CD8-positive, alpha-beta memory T cell (primary cell): ENCODE measurements at regions not wholly inside any gene's neighbourhood (a gene's known extent, or its start where the extent isn't known, plus 50 kb on each side); places are given as distances from the start of the nearest gene placed in this dataset.
"Not testable (repeated sequence)": the region's sequence is repeated elsewhere in the genome, so short reads cannot be mapped to it uniquely, and the experiment has no call there.

Source experiments
- CTCF ChIA-PET: fragments of 350-600 bp; sonication (Branson Sonifier 250); formaldehyde crosslinking; loops from one replicate; lab custom pipeline; 2021; ENCODE audit warnings: antibody characterized with exemption; lab: Charles Lee
- POLR2A ChIA-PET: fragments of 350-600 bp; sonication (Branson Sonifier 250); formaldehyde crosslinking; loops from one replicate; lab custom pipeline; 2021; ENCODE audit warnings: antibody characterized with exemption; lab: Charles Lee
- DNase-seq, 5 donors: peaks; one replicate each; pipeline versions ENCODE4 v3.0.0 to v3.0.0-alpha.2; 2020 to 2022; ENCODE audit warnings: mixed read lengths in 1 of 5
- H3K27ac ChIP-seq: one replicate; pipeline ENCODE4 v1.7.0; 2013; ENCODE audit warnings: low read depth, mild to moderate bottlenecking, low read length, moderate library complexity
- H3K27me3 ChIP-seq: 2 replicates; pipeline ENCODE4 v1.7.0; 2013; ENCODE audit warnings: low read length, mild to moderate bottlenecking; ENCODE audit not compliant: insufficient read depth, poor library complexity, severe bottlenecking
- H3K36me3 ChIP-seq: 2 replicates; pipeline ENCODE4 v1.7.0; 2013; ENCODE audit warnings: mild to moderate bottlenecking, low read length, moderate library complexity; ENCODE audit not compliant: insufficient read depth
- H3K4me1 ChIP-seq: 2 replicates; pipeline ENCODE4 v1.7.0; 2013; ENCODE audit warnings: mild to moderate bottlenecking, low read length, moderate library complexity; ENCODE audit not compliant: insufficient read depth
- H3K4me3 ChIP-seq: 2 replicates; pipeline ENCODE4 v1.7.0; 2013; ENCODE audit warnings: mild to moderate bottlenecking, low read length
- H3K9me3 ChIP-seq: 2 replicates; pipeline ENCODE4 v1.7.0; 2013; ENCODE audit warnings: mild to moderate bottlenecking, low read length
- H3K27ac Mint-ChIP-seq, 8 donors: one replicate each; pipeline ENCODE4 v1.8.0; 2020 to 2021; ENCODE audit warnings: mixed read lengths in 8 of 8, mild to moderate bottlenecking in 6 of 8, inconsistent platforms in 3 of 8, moderate library complexity in 3 of 8
- H3K27me3 Mint-ChIP-seq, 2 donors: one replicate each; pipeline ENCODE4 v1.8.0; 2020 to 2021; ENCODE audit warnings: mixed read lengths in 2 of 2, mild to moderate bottlenecking in 1 of 2, moderate library complexity in 1 of 2
- H3K36me3 Mint-ChIP-seq, 3 donors: one replicate each; pipeline ENCODE4 v1.8.0; 2020 to 2021; ENCODE audit warnings: mixed read lengths in 3 of 3, inconsistent platforms in 1 of 3, mild to moderate bottlenecking in 1 of 3
- H3K4me1 Mint-ChIP-seq, 3 donors: one replicate each; pipeline ENCODE4 v1.8.0; 2020 to 2021; ENCODE audit warnings: mixed read lengths in 3 of 3, inconsistent platforms in 1 of 3, mild to moderate bottlenecking in 1 of 3
- H3K4me3 Mint-ChIP-seq, 7 donors: one replicate each; pipeline ENCODE4 v1.8.0; 2020 to 2021; ENCODE audit warnings: mixed read lengths in 7 of 7, mild to moderate bottlenecking in 6 of 7, moderate library complexity in 4 of 7, inconsistent platforms in 2 of 7
- H3K9me3 Mint-ChIP-seq, 5 donors: one replicate each; pipeline ENCODE4 v1.8.0; 2020 to 2022; ENCODE audit warnings: mixed read lengths in 5 of 5, mild to moderate bottlenecking in 3 of 5, moderate library complexity in 2 of 5, inconsistent platforms in 1 of 5

DNA sequence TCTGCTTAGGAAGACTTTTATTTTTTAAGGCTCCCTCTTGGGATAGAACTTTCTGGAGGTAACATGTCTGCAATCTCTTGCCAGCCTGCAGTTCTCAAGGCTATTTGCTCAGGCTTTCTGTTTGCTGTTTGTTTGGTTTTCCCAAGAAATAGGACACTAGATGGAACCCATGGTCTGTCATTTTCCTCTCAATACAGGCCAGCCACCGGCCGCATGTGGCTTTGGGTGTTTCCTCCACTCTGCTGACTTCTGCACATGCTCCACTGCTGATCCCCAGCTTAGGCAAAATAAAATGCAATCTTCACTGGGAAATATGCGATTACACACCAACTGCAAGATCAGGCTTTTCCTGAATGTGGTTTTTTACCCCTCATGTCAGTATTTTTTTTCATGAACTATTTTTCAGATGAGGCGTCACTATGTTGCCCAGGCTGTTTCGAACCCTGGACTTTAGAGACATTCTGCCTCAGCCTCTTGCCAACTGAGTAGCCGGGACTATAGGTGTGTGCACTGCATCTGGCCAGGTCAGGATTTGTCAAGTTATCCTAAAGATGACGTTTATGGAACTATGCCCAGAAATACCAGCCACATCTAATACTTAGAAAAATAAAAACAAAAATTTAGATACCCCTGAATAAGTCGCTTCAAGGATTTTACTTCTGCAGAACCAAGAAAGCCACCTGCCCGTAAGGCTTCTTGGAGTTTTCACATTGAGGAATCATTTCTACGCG is 94.3 kb upstream of the PABPC3 start:
- no peak overlapping the region for H3K27ac Mint-ChIP-seq
- ChIA-PET CTCF (interaction anchor here (1.5 kb wide), 1 partner anchor 12 kb away, joined by 3 read pairs; no protein-coding TSS in a partner anchor), POLR2A (no interaction called here)

GRCh38 chr13:25002311-25002710 is 93.6 kb upstream of the PABPC3 start:
- H3K9me3 ChIP-seq, H3K4me3 ChIP-seq, H3K4me3 Mint-ChIP-seq, H3K36me3 Mint-ChIP-seq, H3K4me1 Mint-ChIP-seq, H3K27ac ChIP-seq, H3K9me3 Mint-ChIP-seq, H3K36me3 ChIP-seq, H3K27ac Mint-ChIP-seq, H3K27me3 ChIP-seq, DNase-seq, H3K4me1 ChIP-seq, POLR2A ChIA-PET: not testable (repeated sequence)
- H3K27me3 Mint-ChIP-seq = peaks cover 30 to 44% of the 10 kb centered on the region in 2 donors
- CTCF ChIA-PET = interaction anchor here (1.5 kb wide), 1 partner anchor 11 kb away, joined by 3 read pairs; no protein-coding TSS in a partner anchor

More for the DNA sequence above, 94.3 kb upstream of the PABPC3 start:
- H3K36me3 Mint-ChIP-seq = no peaks in the 10 kb centered on the region
- no peaks in the 10 kb centered on the region for H3K27me3 ChIP-seq
- H3K4me3 ChIP-seq = no peak overlapping the region
- H3K9me3 Mint-ChIP-seq = no peaks in the 10 kb centered on the region
- H3K27me3 Mint-ChIP-seq = peaks cover 31 to 44% of the 10 kb centered on the region in 2 donors
- H3K36me3 ChIP-seq = no peaks in the 10 kb centered on the region
- H3K4me1 ChIP-seq = no peaks in the 10 kb centered on the region
- H3K4me3 Mint-ChIP-seq = no peak overlapping the region
- no peak for DNase-seq
- peaks cover 3 to 5% (median 3%) of the 10 kb centered on the region in 3 donors for H3K4me1 Mint-ChIP-seq
- H3K9me3 ChIP-seq = no peaks in the 10 kb centered on the region
- no peak overlapping the region for H3K27ac ChIP-seq

- H3K4me3 Mint-ChIP-seq, POLR2A ChIA-PET, H3K4me1 ChIP-seq, H3K27ac ChIP-seq, H3K9me3 Mint-ChIP-seq, H3K27ac Mint-ChIP-seq, H3K4me3 ChIP-seq, H3K4me1 Mint-ChIP-seq, H3K27me3 ChIP-seq, DNase-seq, H3K36me3 Mint-ChIP-seq, H3K9me3 ChIP-seq, H3K36me3 ChIP-seq: not testable (repeated sequence)
- CTCF ChIA-PET = interaction anchor here (2.5 kb wide), 1 partner anchor 9 kb away, joined by 12 read pairs; no protein-coding TSS in a partner anchor
- H3K27me3 Mint-ChIP-seq = peaks cover 37 to 39% of the 10 kb centered on the region in 2 donors
Measured at GRCh38 chr13:25004489-25004888, 91.4 kb upstream of the PABPC3 start.

GRCh38 chr13:25005050-25005497 is 90.9 kb upstream of the PABPC3 start:
- H3K27ac Mint-ChIP-seq, H3K36me3 Mint-ChIP-seq, H3K27me3 ChIP-seq, DNase-seq, H3K27ac ChIP-seq, H3K9me3 ChIP-seq, H3K4me1 Mint-ChIP-seq, H3K9me3 Mint-ChIP-seq, POLR2A ChIA-PET, H3K4me3 ChIP-seq, H3K4me1 ChIP-seq, H3K36me3 ChIP-seq: not testable (repeated sequence)
- Mint-ChIP-seq H3K4me3 (peak overlapping the region in 2 of 7 donors; percentile 5 to 39), H3K27me3 (peaks cover 36% of the 10 kb centered on the region in 2 donors)
- CTCF ChIA-PET = interaction anchor here (1.2 to 2.5 kb wide), 2 partner anchors 9 kb away, joined by 4 to 12 read pairs; no protein-coding TSS in a partner anchor

DNA sequence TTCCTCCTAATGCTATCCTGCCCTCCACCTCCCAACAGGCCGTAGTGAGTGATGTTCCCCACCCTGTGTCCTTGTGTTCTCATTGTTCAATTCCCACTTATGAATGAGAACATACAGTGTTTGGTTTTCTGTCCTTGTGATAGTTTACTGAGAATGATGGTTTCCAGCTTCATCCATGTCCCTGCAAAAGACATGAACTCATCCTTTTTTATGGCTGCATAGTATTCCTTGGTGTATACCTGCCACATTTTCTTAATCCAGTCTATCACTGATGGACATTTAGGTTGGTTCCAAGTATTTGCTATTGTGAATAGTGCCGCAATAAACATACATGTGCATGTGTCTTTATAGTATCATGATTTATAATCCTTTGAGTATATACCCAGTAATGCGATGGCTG is 88.5 kb upstream of the PABPC3 start:
- DNase-seq, H3K9me3 Mint-ChIP-seq, H3K9me3 ChIP-seq, H3K36me3 Mint-ChIP-seq, H3K4me3 ChIP-seq, CTCF ChIA-PET, H3K4me3 Mint-ChIP-seq, H3K36me3 ChIP-seq, H3K27me3 ChIP-seq, H3K4me1 ChIP-seq, H3K27ac Mint-ChIP-seq, H3K27ac ChIP-seq, POLR2A ChIA-PET, H3K4me1 Mint-ChIP-seq: not testable (repeated sequence)
- peaks cover 31 to 33% of the 10 kb centered on the region in 2 donors for H3K27me3 Mint-ChIP-seq

DNA sequence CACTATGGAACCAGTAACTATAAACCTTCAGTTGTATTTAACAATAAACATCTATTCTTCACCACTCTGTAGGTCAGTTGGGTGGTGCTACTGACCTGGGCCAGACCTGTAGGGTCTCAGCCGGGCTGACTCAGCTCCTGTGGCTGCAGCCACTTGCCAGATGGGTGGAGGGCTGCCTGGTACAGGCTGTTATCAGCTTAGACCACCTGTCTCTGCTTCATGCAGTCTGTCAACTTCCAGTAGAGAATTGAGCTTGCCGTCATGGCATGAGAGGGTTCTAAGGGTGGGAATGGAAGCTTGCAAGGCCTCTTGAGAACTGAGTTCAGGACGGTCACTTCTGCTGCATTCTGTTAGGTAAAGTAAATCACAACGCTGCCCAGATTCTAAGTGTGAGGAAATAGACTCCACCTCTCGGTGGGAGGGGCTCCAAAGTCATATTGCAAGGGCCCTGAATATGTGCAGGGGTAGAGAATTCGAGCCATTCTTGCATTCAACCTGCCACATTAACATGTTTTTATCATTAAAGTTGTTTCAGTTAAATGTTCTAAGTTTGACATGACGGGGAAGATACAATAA is 81.5 kb upstream of the PABPC3 start:
- peaks cover 29 to 55% of the 10 kb centered on the region in 2 donors for H3K27me3 Mint-ChIP-seq
- H3K4me3 ChIP-seq, H3K36me3 Mint-ChIP-seq, H3K27me3 ChIP-seq, H3K9me3 ChIP-seq, H3K4me1 Mint-ChIP-seq, H3K36me3 ChIP-seq, H3K27ac ChIP-seq, H3K4me3 Mint-ChIP-seq, POLR2A ChIA-PET, H3K4me1 ChIP-seq, DNase-seq, H3K27ac Mint-ChIP-seq, H3K9me3 Mint-ChIP-seq: not testable (repeated sequence)
- CTCF ChIA-PET = interaction anchor here (1.1 to 1.4 kb wide), 2 partner anchors 9 to 12 kb away, joined by 3 to 4 read pairs; no protein-coding TSS in a partner anchor

- DNase-seq, H3K4me3 ChIP-seq, H3K36me3 ChIP-seq, H3K27ac Mint-ChIP-seq, H3K27ac ChIP-seq, H3K4me1 Mint-ChIP-seq, H3K9me3 Mint-ChIP-seq, POLR2A ChIA-PET, H3K27me3 ChIP-seq, H3K9me3 ChIP-seq, H3K36me3 Mint-ChIP-seq, H3K4me1 ChIP-seq: not testable (repeated sequence)
- Mint-ChIP-seq H3K4me3 (peak overlapping the region in 6 of 7 donors; percentile 28 to 83 (median 74)), H3K27me3 (peaks cover 31 to 60% of the 10 kb centered on the region in 2 donors)
- CTCF ChIA-PET = interaction anchor here (0.8 kb wide), 1 partner anchor 358 kb away, joined by 3 read pairs; no protein-coding TSS in a partner anchor
Measured at GRCh38 chr13:25017176-25017575, 78.8 kb upstream of the PABPC3 start.
